ENCODE measurements at regions not wholly inside any gene's neighbourhood (a gene's known extent, or its start where the extent isn't known, plus 50 kb on each side); places are given as distances from the start of the nearest gene placed in this dataset.

- TF ChIP-seq, protein P1, sequence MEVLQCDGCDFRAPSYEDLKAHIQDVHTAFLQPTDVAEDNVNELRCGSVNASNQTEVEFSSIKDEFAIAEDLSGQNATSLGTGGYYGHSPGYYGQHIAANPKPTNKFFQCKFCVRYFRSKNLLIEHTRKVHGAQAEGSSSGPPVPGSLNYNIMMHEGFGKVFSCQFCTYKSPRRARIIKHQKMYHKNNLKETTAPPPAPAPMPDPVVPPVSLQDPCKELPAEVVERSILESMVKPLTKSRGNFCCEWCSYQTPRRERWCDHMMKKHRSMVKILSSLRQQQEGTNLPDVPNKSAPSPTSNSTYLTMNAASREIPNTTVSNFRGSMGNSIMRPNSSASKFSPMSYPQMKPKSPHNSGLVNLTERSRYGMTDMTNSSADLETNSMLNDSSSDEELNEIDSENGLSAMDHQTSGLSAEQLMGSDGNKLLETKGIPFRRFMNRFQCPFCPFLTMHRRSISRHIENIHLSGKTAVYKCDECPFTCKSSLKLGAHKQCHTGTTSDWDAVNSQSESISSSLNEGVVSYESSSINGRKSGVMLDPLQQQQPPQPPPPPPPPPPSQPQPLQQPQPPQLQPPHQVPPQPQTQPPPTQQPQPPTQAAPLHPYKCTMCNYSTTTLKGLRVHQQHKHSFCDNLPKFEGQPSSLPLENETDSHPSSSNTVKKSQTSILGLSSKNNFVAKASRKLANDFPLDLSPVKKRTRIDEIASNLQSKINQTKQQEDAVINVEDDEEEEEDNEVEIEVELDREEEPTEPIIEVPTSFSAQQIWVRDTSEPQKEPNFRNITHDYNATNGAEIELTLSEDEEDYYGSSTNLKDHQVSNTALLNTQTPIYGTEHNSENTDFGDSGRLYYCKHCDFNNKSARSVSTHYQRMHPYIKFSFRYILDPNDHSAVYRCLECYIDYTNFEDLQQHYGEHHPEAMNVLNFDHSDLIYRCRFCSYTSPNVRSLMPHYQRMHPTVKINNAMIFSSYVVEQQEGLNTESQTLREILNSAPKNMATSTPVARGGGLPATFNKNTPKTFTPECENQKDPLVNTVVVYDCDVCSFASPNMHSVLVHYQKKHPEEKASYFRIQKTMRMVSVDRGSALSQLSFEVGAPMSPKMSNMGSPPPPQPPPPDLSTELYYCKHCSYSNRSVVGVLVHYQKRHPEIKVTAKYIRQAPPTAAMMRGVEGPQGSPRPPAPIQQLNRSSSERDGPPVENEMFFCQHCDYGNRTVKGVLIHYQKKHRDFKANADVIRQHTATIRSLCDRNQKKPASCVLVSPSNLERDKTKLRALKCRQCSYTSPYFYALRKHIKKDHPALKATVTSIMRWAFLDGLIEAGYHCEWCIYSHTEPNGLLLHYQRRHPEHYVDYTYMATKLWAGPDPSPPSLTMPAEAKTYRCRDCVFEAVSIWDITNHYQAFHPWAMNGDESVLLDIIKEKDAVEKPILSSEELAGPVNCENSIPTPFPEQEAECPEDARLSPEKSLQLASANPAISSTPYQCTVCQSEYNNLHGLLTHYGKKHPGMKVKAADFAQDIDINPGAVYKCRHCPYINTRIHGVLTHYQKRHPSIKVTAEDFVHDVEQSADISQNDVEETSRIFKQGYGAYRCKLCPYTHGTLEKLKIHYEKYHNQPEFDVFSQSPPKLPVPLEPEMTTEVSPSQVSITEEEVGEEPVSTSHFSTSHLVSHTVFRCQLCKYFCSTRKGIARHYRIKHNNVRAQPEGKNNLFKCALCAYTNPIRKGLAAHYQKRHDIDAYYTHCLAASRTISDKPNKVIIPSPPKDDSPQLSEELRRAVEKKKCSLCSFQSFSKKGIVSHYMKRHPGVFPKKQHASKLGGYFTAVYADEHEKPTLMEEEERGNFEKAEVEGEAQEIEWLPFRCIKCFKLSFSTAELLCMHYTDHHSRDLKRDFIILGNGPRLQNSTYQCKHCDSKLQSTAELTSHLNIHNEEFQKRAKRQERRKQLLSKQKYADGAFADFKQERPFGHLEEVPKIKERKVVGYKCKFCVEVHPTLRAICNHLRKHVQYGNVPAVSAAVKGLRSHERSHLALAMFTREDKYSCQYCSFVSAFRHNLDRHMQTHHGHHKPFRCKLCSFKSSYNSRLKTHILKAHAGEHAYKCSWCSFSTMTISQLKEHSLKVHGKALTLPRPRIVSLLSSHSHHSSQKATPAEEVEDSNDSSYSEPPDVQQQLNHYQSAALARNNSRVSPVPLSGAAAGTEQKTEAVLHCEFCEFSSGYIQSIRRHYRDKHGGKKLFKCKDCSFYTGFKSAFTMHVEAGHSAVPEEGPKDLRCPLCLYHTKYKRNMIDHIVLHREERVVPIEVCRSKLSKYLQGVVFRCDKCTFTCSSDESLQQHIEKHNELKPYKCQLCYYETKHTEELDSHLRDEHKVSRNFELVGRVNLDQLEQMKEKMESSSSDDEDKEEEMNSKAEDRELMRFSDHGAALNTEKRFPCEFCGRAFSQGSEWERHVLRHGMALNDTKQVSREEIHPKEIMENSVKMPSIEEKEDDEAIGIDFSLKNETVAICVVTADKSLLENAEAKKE (CRISPR knock-in tag; IDR thresholded peaks at IDR 0.05): no peak
- TF ChIP-seq EZH2phosphoT487 (IDR thresholded peaks at IDR 0.05; ENCODE audit: unreplicated experiment) (no peak), CREB1 (CRISPR knock-in tag; IDR thresholded peaks at IDR 0.05; ENCODE audit: low read depth) (no peak), REST (IDR thresholded peaks at IDR 0.05; ENCODE audit: unreplicated experiment) (no peak), ZNF114 (CRISPR knock-in tag; IDR thresholded peaks at IDR 0.05) (no peak), JUNB (IDR thresholded peaks at IDR 0.05; ENCODE audit: unreplicated experiment) (no peak), EZH2 (IDR thresholded peaks at IDR 0.05; ENCODE audit: low read depth, unreplicated experiment) (no peak), STAT1 (IDR thresholded peaks at IDR 0.05; ENCODE audit: unreplicated experiment) (no peak)
Measured at GRCh38 chr2:150977296-150977695, 284.4 kb downstream of the RBM43 start (continued).

Measured in GM23338 (cell line).